OCI-LY1 (cell line): ENCODE measurements at regions not wholly inside any gene's neighbourhood (a gene's known extent, or its start where the extent isn't known, plus 50 kb on each side); places are given as distances from the start of the nearest gene placed in this dataset.

Experiments
- CTCF ChIP-seq: fragments of 200-600 bp; sonication (generic), shearing (Covaris generic); IDR thresholded peaks from 2 replicates; pipeline ENCODE4 v1.5.1; 2017; ENCODE audit warnings: mild to moderate bottlenecking, antibody characterized with exemption, low read length, moderate library complexity, mixed read lengths
- EZH2 ChIP-seq: fragments of 200-600 bp; sonication (generic), shearing (Covaris generic); IDR thresholded peaks from 2 replicates; pipeline ENCODE4 v1.8.0; 2017; ENCODE audit warnings: borderline replicate concordance, mixed run types, mild to moderate bottlenecking, antibody characterized with exemption, low read length, moderate library complexity, mixed read lengths

- TF ChIP-seq CTCF, result no peak
- TF ChIP-seq EZH2, result no peak
Observed at GRCh38 chr13:44307255-44307654, 66.4 kb upstream of the SERP2 start.
